SH-SY5Y (cell line): ENCODE measurements at regions not wholly inside any gene's neighbourhood (a gene's known extent, or its start where the extent isn't known, plus 50 kb on each side); places are given as distances from the start of the nearest gene placed in this dataset.

Experiments used
- GATA2 ChIP-seq: IDR thresholded peaks from 2 replicates; pipeline ENCODE4 v1.6.1; 2011; ENCODE audit warnings: mild to moderate bottlenecking, low read depth, low read length
- GATA3 ChIP-seq: IDR thresholded peaks from 2 replicates; pipeline ENCODE4 v1.6.1; 2011; ENCODE audit warnings: low read depth, mild to moderate bottlenecking, low read length, moderate library complexity

- no peak for TF ChIP-seq GATA3
- no peak for TF ChIP-seq GATA2
Measured at GRCh38 chr4:147006229-147006628, 60.6 kb upstream of the TTC29 start.
